GM23338 (cell line): ENCODE measurements at regions not wholly inside any gene's neighbourhood (a gene's known extent, or its start where the extent isn't known, plus 50 kb on each side); places are given as distances from the start of the nearest gene placed in this dataset.

Experiments
- ATAC-seq: fragments of 200-7000 bp; cut with Tn5 transposase; 3 replicates; pipeline ENCODE4 v1.9.1; 2020
- DNase-seq: peaks from one replicate; pipeline ENCODE4 v3.0.0-alpha.2; 2015; ENCODE audit warnings: low spot score
- H2AFZ ChIP-seq: fragments of 200-600 bp; sonication (generic); 2 replicates; pipeline ENCODE4 v1.8.0; 2016; ENCODE audit warnings: antibody characterized with exemption, mild to moderate bottlenecking, moderate library complexity
- H3F3A ChIP-seq: fragments of 200-600 bp; sonication (generic); replicated peaks from 2 replicates; pipeline ENCODE4 v1.8.0; 2017; ENCODE audit warnings: antibody characterized with exemption, mixed run types, low read depth
- H3K27ac ChIP-seq: fragments of 200-600 bp; sonication (generic); 2 replicates; pipeline ENCODE4 v1.6.1; 2016; ENCODE audit warnings: low read depth
- H3K27me3 ChIP-seq: fragments of 200-600 bp; sonication (generic); 2 replicates; pipeline ENCODE4 v1.8.0; 2016; ENCODE audit warnings: mild to moderate bottlenecking, mixed run types, moderate library complexity; ENCODE audit not compliant: insufficient read depth
- H3K36me3 ChIP-seq: fragments of 200-600 bp; sonication (generic); 2 replicates; pipeline ENCODE4 v1.8.0; 2016; ENCODE audit warnings: mild to moderate bottlenecking; ENCODE audit not compliant: insufficient read depth
- H3K4me1 ChIP-seq: fragments of 200-600 bp; sonication (generic); 2 replicates; pipeline ENCODE4 v1.8.0; 2016; ENCODE audit warnings: mild to moderate bottlenecking, moderate library complexity; ENCODE audit not compliant: insufficient read depth
- H3K4me2 ChIP-seq: fragments of 200-600 bp; sonication (generic); 2 replicates; pipeline ENCODE4 v1.7.1; 2017; ENCODE audit warnings: mixed run types
- H3K4me3 ChIP-seq: fragments of 200-600 bp; sonication (generic); 2 replicates; pipeline ENCODE4 v1.6.1; 2016; ENCODE audit warnings: mixed run types
- H3K79me2 ChIP-seq: fragments of 200-600 bp; sonication (generic); replicated peaks from 2 replicates; pipeline ENCODE4 v1.8.0; 2017; ENCODE audit warnings: mild to moderate bottlenecking; ENCODE audit not compliant: insufficient read depth
- H3K9me2 ChIP-seq: fragments of 200-600 bp; sonication (generic); 2 replicates; pipeline ENCODE4 v1.8.0; 2017; ENCODE audit not compliant: insufficient read depth
- H4K20me1 ChIP-seq: fragments of 200-600 bp; sonication (generic); replicated peaks from 2 replicates; pipeline ENCODE4 v1.8.0; 2017; ENCODE audit warnings: mild to moderate bottlenecking; ENCODE audit not compliant: insufficient read depth
- H3K27ac Mint-ChIP-seq: 2 replicates; pipeline ENCODE4 v1.8.0; 2020; ENCODE audit warnings: inconsistent platforms, mild to moderate bottlenecking, moderate library complexity, mixed read lengths
- H3K27me3 Mint-ChIP-seq: 3 replicates; pipeline ENCODE4 v1.8.0; 2022; ENCODE audit warnings: low read depth, mild to moderate bottlenecking, moderate library complexity, mixed read lengths, inconsistent platforms; ENCODE audit not compliant: insufficient read depth, poor library complexity
- H3K36me3 Mint-ChIP-seq: 3 replicates; pipeline ENCODE4 v1.8.0; 2021; ENCODE audit warnings: low read depth, mild to moderate bottlenecking, inconsistent platforms, moderate library complexity, mixed read lengths
- H3K4me1 Mint-ChIP-seq: 3 replicates; pipeline ENCODE4 v1.8.0; 2020; ENCODE audit warnings: mild to moderate bottlenecking, inconsistent platforms, mixed read lengths
- H3K4me3 Mint-ChIP-seq: 3 replicates; pipeline ENCODE4 v1.8.0; 2021; ENCODE audit warnings: moderate library complexity, mild to moderate bottlenecking, inconsistent platforms, mixed read lengths
- H3K9me3 Mint-ChIP-seq: 3 replicates; pipeline ENCODE4 v1.8.0; 2020; ENCODE audit warnings: moderate library complexity, mild to moderate bottlenecking, inconsistent platforms, mixed read lengths
- CREB1 ChIP-seq: fragments of 250-450 bp; sonication (Bioruptor Pico); IDR thresholded peaks from 2 replicates; pipeline ENCODE4 v1.5.0; 2020; ENCODE audit warnings: low read depth, mild to moderate bottlenecking, moderate library complexity
- EZH2 ChIP-seq: fragments of 200-600 bp; sonication (generic); IDR thresholded peaks from one replicate; pipeline ENCODE4 v1.8.0; 2017; ENCODE audit warnings: antibody characterized with exemption, mild to moderate bottlenecking, low read depth; ENCODE audit not compliant: unreplicated experiment
- EZH2phosphoT487 ChIP-seq: fragments of 200-600 bp; sonication (generic); IDR thresholded peaks from one replicate; pipeline ENCODE4 v1.8.1; 2018; ENCODE audit warnings: antibody characterized with exemption; ENCODE audit not compliant: unreplicated experiment
- JUNB ChIP-seq: IDR thresholded peaks from one replicate; pipeline ENCODE4 v1.6.1; 2016; ENCODE audit warnings: antibody characterized with exemption; ENCODE audit not compliant: unreplicated experiment
- NANOG ChIP-seq: IDR thresholded peaks from 2 replicates; pipeline ENCODE4 v1.6.1; 2016; ENCODE audit warnings: antibody characterized with exemption, borderline replicate concordance
- POLR2AphosphoS5 ChIP-seq: IDR thresholded peaks from 2 replicates; pipeline ENCODE4 v1.6.1; 2016; ENCODE audit warnings: antibody characterized with exemption, low read depth
- STAT1 ChIP-seq: IDR thresholded peaks from one replicate; pipeline ENCODE4 v1.6.1; 2016; ENCODE audit warnings: antibody characterized with exemption; ENCODE audit not compliant: unreplicated experiment
- ZNF331 ChIP-seq: fragments of 250-450 bp; sonication (Bioruptor Pico); IDR thresholded peaks from 2 replicates; pipeline ENCODE4 v1.5.0; 2020; ENCODE audit warnings: low read depth, mild to moderate bottlenecking, moderate library complexity
- TF ChIP-seq, protein P1 (sequence below): IDR thresholded peaks from one replicate; pipeline ENCODE4 v1.6.1; 2018; ENCODE audit warnings: antibody characterized with exemption; ENCODE audit not compliant: unreplicated experiment
- TF ChIP-seq, protein P2 (sequence below): fragments of 250-450 bp; sonication (Bioruptor Pico); IDR thresholded peaks from 2 replicates; pipeline ENCODE4 v1.5.0; 2020; ENCODE audit warnings: mild to moderate bottlenecking, moderate library complexity
- TF ChIP-seq, protein P3 (sequence below): IDR thresholded peaks from 2 replicates; pipeline ENCODE4 v1.6.1; 2016; ENCODE audit warnings: antibody characterized with exemption
- TF ChIP-seq, protein P4 (sequence below), 2 experiments: fragments of 200-600 bp in 1 of 2; sonication (generic) in 1 of 2; conservative IDR thresholded peaks; 2 replicates each; pipeline versions ENCODE4 v1.5.1 to v1.6.1; 2016 to 2017; ENCODE audit warnings: antibody characterized with exemption in 2 of 2, low read depth in 2 of 2, mild to moderate bottlenecking in 2 of 2, moderate library complexity in 1 of 2

DNA sequence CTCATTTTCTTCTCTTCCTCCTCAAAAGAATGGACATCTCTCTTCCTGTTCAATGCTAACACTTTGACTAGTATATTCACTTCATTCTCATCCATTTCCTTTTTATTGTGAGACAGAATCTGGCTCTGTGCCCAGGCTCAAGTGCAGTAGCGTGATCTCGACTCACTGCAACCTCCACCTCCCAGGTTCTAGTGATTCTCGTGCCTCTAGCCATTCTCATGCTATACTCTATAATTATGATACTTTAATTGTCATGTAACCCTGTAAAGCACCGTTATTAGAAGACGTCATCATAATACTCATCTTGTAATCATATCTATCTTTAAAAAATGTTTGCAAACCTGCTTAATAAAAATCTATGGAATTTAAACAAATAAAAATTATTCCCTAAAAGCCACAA lies 107.0 kb downstream of the SHOX2 start (continued):
- TF ChIP-seq, protein P1, sequence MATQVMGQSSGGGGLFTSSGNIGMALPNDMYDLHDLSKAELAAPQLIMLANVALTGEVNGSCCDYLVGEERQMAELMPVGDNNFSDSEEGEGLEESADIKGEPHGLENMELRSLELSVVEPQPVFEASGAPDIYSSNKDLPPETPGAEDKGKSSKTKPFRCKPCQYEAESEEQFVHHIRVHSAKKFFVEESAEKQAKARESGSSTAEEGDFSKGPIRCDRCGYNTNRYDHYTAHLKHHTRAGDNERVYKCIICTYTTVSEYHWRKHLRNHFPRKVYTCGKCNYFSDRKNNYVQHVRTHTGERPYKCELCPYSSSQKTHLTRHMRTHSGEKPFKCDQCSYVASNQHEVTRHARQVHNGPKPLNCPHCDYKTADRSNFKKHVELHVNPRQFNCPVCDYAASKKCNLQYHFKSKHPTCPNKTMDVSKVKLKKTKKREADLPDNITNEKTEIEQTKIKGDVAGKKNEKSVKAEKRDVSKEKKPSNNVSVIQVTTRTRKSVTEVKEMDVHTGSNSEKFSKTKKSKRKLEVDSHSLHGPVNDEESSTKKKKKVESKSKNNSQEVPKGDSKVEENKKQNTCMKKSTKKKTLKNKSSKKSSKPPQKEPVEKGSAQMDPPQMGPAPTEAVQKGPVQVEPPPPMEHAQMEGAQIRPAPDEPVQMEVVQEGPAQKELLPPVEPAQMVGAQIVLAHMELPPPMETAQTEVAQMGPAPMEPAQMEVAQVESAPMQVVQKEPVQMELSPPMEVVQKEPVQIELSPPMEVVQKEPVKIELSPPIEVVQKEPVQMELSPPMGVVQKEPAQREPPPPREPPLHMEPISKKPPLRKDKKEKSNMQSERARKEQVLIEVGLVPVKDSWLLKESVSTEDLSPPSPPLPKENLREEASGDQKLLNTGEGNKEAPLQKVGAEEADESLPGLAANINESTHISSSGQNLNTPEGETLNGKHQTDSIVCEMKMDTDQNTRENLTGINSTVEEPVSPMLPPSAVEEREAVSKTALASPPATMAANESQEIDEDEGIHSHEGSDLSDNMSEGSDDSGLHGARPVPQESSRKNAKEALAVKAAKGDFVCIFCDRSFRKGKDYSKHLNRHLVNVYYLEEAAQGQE, result no peak
- TF ChIP-seq EZH2phosphoT487, result no peak

DNA sequence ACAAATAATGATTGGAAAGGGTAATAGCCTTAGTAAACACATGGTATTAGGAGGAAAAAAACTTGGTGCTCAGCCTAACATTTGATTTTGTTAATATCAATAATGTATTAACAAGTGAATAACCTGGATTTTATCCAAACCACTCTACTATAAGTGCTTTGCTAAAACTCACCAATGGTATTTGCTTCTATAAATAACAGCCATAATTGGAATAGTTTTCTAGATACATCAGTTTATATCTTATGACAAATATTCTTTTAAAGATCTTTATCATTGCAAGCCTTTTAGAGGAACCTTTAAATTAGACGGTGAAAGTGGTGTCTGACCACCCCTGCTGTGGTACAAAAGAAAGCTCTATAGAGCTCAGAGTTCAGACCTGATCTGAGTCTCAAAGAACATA lies 123.9 kb downstream of the SHOX2 start:
- DNase-seq (no peak), ATAC-seq (no peak)
- Mint-ChIP-seq H3K27ac (no peak overlapping the region), H3K9me3 (no peaks in the 10 kb centered on the region; the same call in 2 of the 3 replicates), H3K36me3 (no peaks in the 10 kb centered on the region), H3K4me1 (no peaks in the 10 kb centered on the region), H3K4me3 (no peak overlapping the region), H3K27me3 (peaks cover 2% of the 10 kb centered on the region)
- no peaks in the 10 kb centered on the region for H3K79me2 ChIP-seq
- H3K27ac ChIP-seq, result no peak overlapping the region
- no peaks in the 10 kb centered on the region for H3F3A ChIP-seq
- no peaks in the 10 kb centered on the region for H3K9me2 ChIP-seq
- no peaks in the 10 kb centered on the region for H3K27me3 ChIP-seq
- no peaks in the 10 kb centered on the region for H3K4me1 ChIP-seq
- no peak overlapping the region for H3K4me2 ChIP-seq
- H4K20me1 ChIP-seq, result no peaks in the 10 kb centered on the region
- no peaks in the 10 kb centered on the region for H3K36me3 ChIP-seq
- H2AFZ ChIP-seq, result no peak overlapping the region
- H3K4me3 ChIP-seq, result no peak overlapping the region
- TF ChIP-seq EZH2 (no peak), NANOG (no peak), POLR2AphosphoS5 (no peak), CREB1 (CRISPR knock-in tag) (no peak), ZNF331 (CRISPR knock-in tag) (no peak), STAT1 (no peak), JUNB (no peak)
- TF ChIP-seq, protein P2, sequence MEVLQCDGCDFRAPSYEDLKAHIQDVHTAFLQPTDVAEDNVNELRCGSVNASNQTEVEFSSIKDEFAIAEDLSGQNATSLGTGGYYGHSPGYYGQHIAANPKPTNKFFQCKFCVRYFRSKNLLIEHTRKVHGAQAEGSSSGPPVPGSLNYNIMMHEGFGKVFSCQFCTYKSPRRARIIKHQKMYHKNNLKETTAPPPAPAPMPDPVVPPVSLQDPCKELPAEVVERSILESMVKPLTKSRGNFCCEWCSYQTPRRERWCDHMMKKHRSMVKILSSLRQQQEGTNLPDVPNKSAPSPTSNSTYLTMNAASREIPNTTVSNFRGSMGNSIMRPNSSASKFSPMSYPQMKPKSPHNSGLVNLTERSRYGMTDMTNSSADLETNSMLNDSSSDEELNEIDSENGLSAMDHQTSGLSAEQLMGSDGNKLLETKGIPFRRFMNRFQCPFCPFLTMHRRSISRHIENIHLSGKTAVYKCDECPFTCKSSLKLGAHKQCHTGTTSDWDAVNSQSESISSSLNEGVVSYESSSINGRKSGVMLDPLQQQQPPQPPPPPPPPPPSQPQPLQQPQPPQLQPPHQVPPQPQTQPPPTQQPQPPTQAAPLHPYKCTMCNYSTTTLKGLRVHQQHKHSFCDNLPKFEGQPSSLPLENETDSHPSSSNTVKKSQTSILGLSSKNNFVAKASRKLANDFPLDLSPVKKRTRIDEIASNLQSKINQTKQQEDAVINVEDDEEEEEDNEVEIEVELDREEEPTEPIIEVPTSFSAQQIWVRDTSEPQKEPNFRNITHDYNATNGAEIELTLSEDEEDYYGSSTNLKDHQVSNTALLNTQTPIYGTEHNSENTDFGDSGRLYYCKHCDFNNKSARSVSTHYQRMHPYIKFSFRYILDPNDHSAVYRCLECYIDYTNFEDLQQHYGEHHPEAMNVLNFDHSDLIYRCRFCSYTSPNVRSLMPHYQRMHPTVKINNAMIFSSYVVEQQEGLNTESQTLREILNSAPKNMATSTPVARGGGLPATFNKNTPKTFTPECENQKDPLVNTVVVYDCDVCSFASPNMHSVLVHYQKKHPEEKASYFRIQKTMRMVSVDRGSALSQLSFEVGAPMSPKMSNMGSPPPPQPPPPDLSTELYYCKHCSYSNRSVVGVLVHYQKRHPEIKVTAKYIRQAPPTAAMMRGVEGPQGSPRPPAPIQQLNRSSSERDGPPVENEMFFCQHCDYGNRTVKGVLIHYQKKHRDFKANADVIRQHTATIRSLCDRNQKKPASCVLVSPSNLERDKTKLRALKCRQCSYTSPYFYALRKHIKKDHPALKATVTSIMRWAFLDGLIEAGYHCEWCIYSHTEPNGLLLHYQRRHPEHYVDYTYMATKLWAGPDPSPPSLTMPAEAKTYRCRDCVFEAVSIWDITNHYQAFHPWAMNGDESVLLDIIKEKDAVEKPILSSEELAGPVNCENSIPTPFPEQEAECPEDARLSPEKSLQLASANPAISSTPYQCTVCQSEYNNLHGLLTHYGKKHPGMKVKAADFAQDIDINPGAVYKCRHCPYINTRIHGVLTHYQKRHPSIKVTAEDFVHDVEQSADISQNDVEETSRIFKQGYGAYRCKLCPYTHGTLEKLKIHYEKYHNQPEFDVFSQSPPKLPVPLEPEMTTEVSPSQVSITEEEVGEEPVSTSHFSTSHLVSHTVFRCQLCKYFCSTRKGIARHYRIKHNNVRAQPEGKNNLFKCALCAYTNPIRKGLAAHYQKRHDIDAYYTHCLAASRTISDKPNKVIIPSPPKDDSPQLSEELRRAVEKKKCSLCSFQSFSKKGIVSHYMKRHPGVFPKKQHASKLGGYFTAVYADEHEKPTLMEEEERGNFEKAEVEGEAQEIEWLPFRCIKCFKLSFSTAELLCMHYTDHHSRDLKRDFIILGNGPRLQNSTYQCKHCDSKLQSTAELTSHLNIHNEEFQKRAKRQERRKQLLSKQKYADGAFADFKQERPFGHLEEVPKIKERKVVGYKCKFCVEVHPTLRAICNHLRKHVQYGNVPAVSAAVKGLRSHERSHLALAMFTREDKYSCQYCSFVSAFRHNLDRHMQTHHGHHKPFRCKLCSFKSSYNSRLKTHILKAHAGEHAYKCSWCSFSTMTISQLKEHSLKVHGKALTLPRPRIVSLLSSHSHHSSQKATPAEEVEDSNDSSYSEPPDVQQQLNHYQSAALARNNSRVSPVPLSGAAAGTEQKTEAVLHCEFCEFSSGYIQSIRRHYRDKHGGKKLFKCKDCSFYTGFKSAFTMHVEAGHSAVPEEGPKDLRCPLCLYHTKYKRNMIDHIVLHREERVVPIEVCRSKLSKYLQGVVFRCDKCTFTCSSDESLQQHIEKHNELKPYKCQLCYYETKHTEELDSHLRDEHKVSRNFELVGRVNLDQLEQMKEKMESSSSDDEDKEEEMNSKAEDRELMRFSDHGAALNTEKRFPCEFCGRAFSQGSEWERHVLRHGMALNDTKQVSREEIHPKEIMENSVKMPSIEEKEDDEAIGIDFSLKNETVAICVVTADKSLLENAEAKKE (CRISPR knock-in tag), result no peak
- TF ChIP-seq, protein P3, sequence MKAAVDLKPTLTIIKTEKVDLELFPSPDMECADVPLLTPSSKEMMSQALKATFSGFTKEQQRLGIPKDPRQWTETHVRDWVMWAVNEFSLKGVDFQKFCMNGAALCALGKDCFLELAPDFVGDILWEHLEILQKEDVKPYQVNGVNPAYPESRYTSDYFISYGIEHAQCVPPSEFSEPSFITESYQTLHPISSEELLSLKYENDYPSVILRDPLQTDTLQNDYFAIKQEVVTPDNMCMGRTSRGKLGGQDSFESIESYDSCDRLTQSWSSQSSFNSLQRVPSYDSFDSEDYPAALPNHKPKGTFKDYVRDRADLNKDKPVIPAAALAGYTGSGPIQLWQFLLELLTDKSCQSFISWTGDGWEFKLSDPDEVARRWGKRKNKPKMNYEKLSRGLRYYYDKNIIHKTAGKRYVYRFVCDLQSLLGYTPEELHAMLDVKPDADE, result no peak
- TF ChIP-seq, protein P4, sequence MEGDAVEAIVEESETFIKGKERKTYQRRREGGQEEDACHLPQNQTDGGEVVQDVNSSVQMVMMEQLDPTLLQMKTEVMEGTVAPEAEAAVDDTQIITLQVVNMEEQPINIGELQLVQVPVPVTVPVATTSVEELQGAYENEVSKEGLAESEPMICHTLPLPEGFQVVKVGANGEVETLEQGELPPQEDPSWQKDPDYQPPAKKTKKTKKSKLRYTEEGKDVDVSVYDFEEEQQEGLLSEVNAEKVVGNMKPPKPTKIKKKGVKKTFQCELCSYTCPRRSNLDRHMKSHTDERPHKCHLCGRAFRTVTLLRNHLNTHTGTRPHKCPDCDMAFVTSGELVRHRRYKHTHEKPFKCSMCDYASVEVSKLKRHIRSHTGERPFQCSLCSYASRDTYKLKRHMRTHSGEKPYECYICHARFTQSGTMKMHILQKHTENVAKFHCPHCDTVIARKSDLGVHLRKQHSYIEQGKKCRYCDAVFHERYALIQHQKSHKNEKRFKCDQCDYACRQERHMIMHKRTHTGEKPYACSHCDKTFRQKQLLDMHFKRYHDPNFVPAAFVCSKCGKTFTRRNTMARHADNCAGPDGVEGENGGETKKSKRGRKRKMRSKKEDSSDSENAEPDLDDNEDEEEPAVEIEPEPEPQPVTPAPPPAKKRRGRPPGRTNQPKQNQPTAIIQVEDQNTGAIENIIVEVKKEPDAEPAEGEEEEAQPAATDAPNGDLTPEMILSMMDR (conservative IDR thresholded peaks at IDR 0.05; ENCODE audit: low read depth in 2 of 2), result no peak
